Testis (tissue), 2 donors: ENCODE measurements at regions not wholly inside any gene's neighbourhood (a gene's known extent, or its start where the extent isn't known, plus 50 kb on each side); places are given as distances from the start of the nearest gene placed in this dataset.

ENCODE experiments used
- DNase-seq: peaks from one replicate; pipeline ENCODE4 v3.0.0-alpha.2; 2019
- H3K27ac ChIP-seq, 2 donors: fragments of 200-600 bp; sonication (generic); one replicate each; pipeline ENCODE4 v1.5.1; 2019
- H3K27me3 ChIP-seq: fragments of 200-600 bp; sonication (generic); one replicate; pipeline ENCODE4 v1.5.1; 2019
- H3K36me3 ChIP-seq: fragments of 200-600 bp; sonication (generic); one replicate; pipeline ENCODE4 v1.5.1; 2017; ENCODE audit warnings: low read depth; ENCODE audit errors: missing control alignments
- H3K4me1 ChIP-seq: fragments of 200-600 bp; sonication (generic); one replicate; pipeline ENCODE4 v1.5.1; 2019
- H3K4me3 ChIP-seq, 2 donors: fragments of 200-600 bp; sonication (generic); one replicate each; pipeline ENCODE4 v1.5.1; 2017 to 2019
- H3K9me3 ChIP-seq: fragments of 200-600 bp; sonication (generic); one replicate; pipeline ENCODE4 v1.5.1; 2017
- CTCF ChIP-seq, 3 experiments: fragments of 450-650 bp in 2 of 3; fragments of 200-600 bp in 1 of 3; sonication (generic) in 1 of 3; IDR thresholded peaks; one replicate each; pipeline ENCODE4 v1.5.1; 2016 to 2019; ENCODE audit warnings: antibody characterized with exemption in 3 of 3, mild to moderate bottlenecking in 2 of 3, moderate library complexity in 1 of 3
- POLR2A ChIP-seq: fragments of 450-650 bp; IDR thresholded peaks from one replicate; pipeline ENCODE4 v1.6.1; 2017; ENCODE audit warnings: antibody characterized with exemption, mild to moderate bottlenecking, moderate library complexity
- WGBS, 2 donors: methylation state at CpG; one replicate each; pipeline ENCODE4 v1.1.5; 2018; 5-methylcytosine and 5-hydroxymethylcytosine counted together
- intact Hi-C: fragments of 100-400 bp; cut with DNase I; formaldehyde crosslinking; loops from one replicate; pipeline ENCODE4 v1.15.1; 2023; ENCODE audit warnings: low total_unique reads

GRCh38 chr4:159010563-159011260, 92.2 kb upstream of the RAPGEF2 start:
- H3K36me3 ChIP-seq = no peaks in the 10 kb centered on the region
- 72 to 74% methylated on average over 5 of the region's 5 CpGs for WGBS, 2 donors
- TF ChIP-seq POLR2A (no peak), CTCF (IDR thresholded peaks at IDR 0.05) (no peak)
- no peaks in the 10 kb centered on the region for H3K9me3 ChIP-seq
- H3K4me3 ChIP-seq = no peak overlapping the region
- DNase-seq = no peak
- H3K27ac ChIP-seq = no peak overlapping the region
- intact Hi-C loops = no loop called here
- no peaks in the 10 kb centered on the region for H3K27me3 ChIP-seq
- H3K4me1 ChIP-seq = no peaks in the 10 kb centered on the region

- TF ChIP-seq POLR2A (no peak), CTCF (IDR thresholded peaks at IDR 0.05) (no peak)
- Histone ChIP-seq H3K36me3 (no peaks in the 10 kb centered on the region), H3K27me3 (no peaks in the 10 kb centered on the region), H3K4me1 (no peaks in the 10 kb centered on the region), H3K27ac (no peak overlapping the region), H3K4me3 (no peak overlapping the region), H3K9me3 (no peaks in the 10 kb centered on the region)
- intact Hi-C loops = no loop called here
- DNase-seq = no peak
- WGBS, 2 donors = 83 to 84% methylated on average over 4 of the region's 4 CpGs
These were observed 90.5 kb upstream of the RAPGEF2 start for GRCh38 chr4:159012381-159012780.

- Histone ChIP-seq H3K9me3 (no peaks in the 10 kb centered on the region), H3K27ac (no peak overlapping the region), H3K4me1 (no peaks in the 10 kb centered on the region), H3K27me3 (no peaks in the 10 kb centered on the region), H3K36me3 (no peaks in the 10 kb centered on the region), H3K4me3 (no peak overlapping the region)
- DNase-seq = no peak
- TF ChIP-seq CTCF (IDR thresholded peaks at IDR 0.05) = no peak
- no peak for TF ChIP-seq POLR2A
- intact Hi-C loops = no loop called here
These were observed 89.2 kb upstream of the RAPGEF2 start for GRCh38 chr4:159013692-159014091.

- H3K9me3 ChIP-seq = no peaks in the 10 kb centered on the region
- no peaks in the 10 kb centered on the region for H3K27me3 ChIP-seq
- no peaks in the 10 kb centered on the region for H3K4me1 ChIP-seq
- TF ChIP-seq CTCF (IDR thresholded peaks at IDR 0.05) = no peak
- no peak for TF ChIP-seq POLR2A
- DNase-seq = no peak
- no peak overlapping the region for H3K27ac ChIP-seq
- no peak overlapping the region for H3K4me3 ChIP-seq
- H3K36me3 ChIP-seq = no peaks in the 10 kb centered on the region
- WGBS, 2 donors = 70 to 84% methylated on average over 4 of the region's 4 CpGs
- intact Hi-C loops = no loop called here
These were observed 88.0 kb upstream of the RAPGEF2 start for GRCh38 chr4:159014859-159015258.

GRCh38 chr4:159015841-159016240, 87.0 kb upstream of the RAPGEF2 start:
- no peak overlapping the region for H3K27ac ChIP-seq
- TF ChIP-seq CTCF (IDR thresholded peaks at IDR 0.05) (no peak), POLR2A (no peak)
- DNase-seq = no peak
- no peaks in the 10 kb centered on the region for H3K27me3 ChIP-seq
- intact Hi-C loops = no loop called here
- no peaks in the 10 kb centered on the region for H3K36me3 ChIP-seq
- H3K9me3 ChIP-seq = no peaks in the 10 kb centered on the region
- no peak overlapping the region for H3K4me3 ChIP-seq
- H3K4me1 ChIP-seq = no peaks in the 10 kb centered on the region
- WGBS, 2 donors = 92% methylated on average over 5 of the region's 5 CpGs
